Spleen (tissue), 11 donors: ENCODE measurements at regions not wholly inside any gene's neighbourhood (a gene's known extent, or its start where the extent isn't known, plus 50 kb on each side); places are given as distances from the start of the nearest gene placed in this dataset.

Source experiments
- DNase-seq: peaks from one replicate; pipeline ENCODE4 v3.0.0-alpha.2; 2020
- H3K27ac ChIP-seq, 8 donors: fragments of 200-600 bp; sonication (generic) in 7 of 8; 1 replicate in 4 of 8; 2 replicates in 4 of 8; pipeline versions ENCODE4 v1.5.0 to v1.8.0; 2016 to 2021; ENCODE audit warnings: inconsistent platforms in 4 of 8, mild to moderate bottlenecking in 4 of 8, moderate library complexity in 1 of 8
- H3K27me3 ChIP-seq, 7 donors: fragments of 200-600 bp; sonication (generic) in 6 of 7; replicated peaks in 1 of 7; 1 replicate in 4 of 7; 2 replicates in 3 of 7; pipeline versions ENCODE4 v1.5.0 to v1.8.0; 2016 to 2021; ENCODE audit warnings: inconsistent platforms in 3 of 7, mild to moderate bottlenecking in 1 of 7
- H3K36me3 ChIP-seq, 6 donors: fragments of 200-600 bp; sonication (generic) in 5 of 6; 1 replicate in 4 of 6; 2 replicates in 2 of 6; pipeline versions ENCODE4 v1.5.0 to v1.8.0; 2016 to 2021; ENCODE audit warnings: inconsistent platforms in 2 of 6
- H3K4me1 ChIP-seq, 6 donors: fragments of 200-600 bp; sonication (generic) in 5 of 6; 1 replicate in 3 of 6; 2 replicates in 3 of 6; pipeline versions ENCODE4 v1.5.0 to v1.8.0; 2016 to 2021; ENCODE audit warnings: inconsistent platforms in 3 of 6
- H3K4me3 ChIP-seq, 8 donors: fragments of 200-600 bp; sonication (generic) in 7 of 8; 1 replicate in 4 of 8; 2 replicates in 4 of 8; pipeline versions ENCODE4 v1.5.0 to v1.8.0; 2016 to 2021; ENCODE audit warnings: inconsistent platforms in 4 of 8, mild to moderate bottlenecking in 4 of 8, moderate library complexity in 2 of 8
- H3K9me3 ChIP-seq, 8 donors: fragments of 200-600 bp; sonication (generic) in 7 of 8; 1 replicate in 4 of 8; 2 replicates in 4 of 8; pipeline versions ENCODE4 v1.5.0 to v1.8.0; 2016 to 2021; ENCODE audit warnings: inconsistent platforms in 4 of 8
- POLR2A ChIP-seq, 3 donors: fragments of 450-650 bp; IDR thresholded peaks; one replicate each; pipeline ENCODE4 v1.5.1; 2017; ENCODE audit warnings: antibody characterized with exemption in 3 of 3, mild to moderate bottlenecking in 1 of 3
- POLR2AphosphoS5 ChIP-seq, 3 donors: sonication (generic); formaldehyde crosslinking; IDR thresholded peaks; one replicate each; pipeline ENCODE4 v1.5.1; 2017; ENCODE audit warnings: antibody characterized with exemption in 3 of 3
- WGBS, 5 donors: extraction: QIAGEN DNeasy Blood & Tissue Kit in 3 of 5; methylation state at CpG; one replicate each; pipeline versions ENCODE4 v1.1.5 to v1.1.7; 2013 to 2018; 5-methylcytosine and 5-hydroxymethylcytosine counted together
- intact Hi-C: fragments of 100-400 bp; cut with DNase I; formaldehyde crosslinking; loops from one replicate; pipeline ENCODE4 v1.15.0; 2023; ENCODE audit warnings: low total_unique reads
- TF ChIP-seq, protein P1 (sequence below), 11 experiments: fragments of 200-600 bp in 7 of 11; fragments of 450-650 bp in 4 of 11; sonication (generic) in 4 of 11; IDR thresholded peaks in 8 of 11; conservative IDR thresholded peaks in 3 of 11; 1 replicate in 7 of 11; 2 replicates in 4 of 11; pipeline versions ENCODE4 v1.4.0 to v1.8.0; 2016 to 2021; ENCODE audit warnings: antibody characterized with exemption in 11 of 11, inconsistent platforms in 4 of 11, mild to moderate bottlenecking in 1 of 11
- donor health status: healthy with polysubstance abuse.
- donor health status: DM: no; HTN: no; CAD: no; lungs with moderate emphysema.
- donor health status: DM: no; HTN: no; CAD: no.
- donor health status: Bipolar disorder and iron deficiency.
- donor health status: healthy.
- donor health status: DM: no; HTN: no; CAD: no.
- donor health status: DM: yes; HTN: yes; CAD: no.

DNA sequence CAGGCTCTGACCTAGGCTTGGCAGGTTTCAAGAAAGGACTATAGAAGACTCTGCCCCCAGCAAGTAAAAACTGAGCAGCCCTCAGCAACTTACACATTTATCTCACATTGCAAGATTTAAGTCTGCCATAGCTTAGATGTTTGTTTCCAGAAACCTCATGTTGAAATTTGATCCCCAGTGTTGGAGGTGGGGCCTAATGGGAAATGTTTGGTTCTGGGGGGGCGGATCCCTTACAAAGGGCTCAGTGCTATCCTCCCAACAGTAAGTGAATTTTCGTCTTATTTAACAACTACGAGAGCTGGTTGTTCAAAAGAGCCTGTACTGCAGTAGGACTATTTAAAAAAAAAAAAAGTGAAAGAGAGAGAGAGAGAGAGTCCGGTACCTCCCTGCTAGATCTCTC, 125.2 kb upstream of the PROK2 start:
- H3K36me3 ChIP-seq: no peaks in the 10 kb centered on the region
- no peak for DNase-seq

DNA sequence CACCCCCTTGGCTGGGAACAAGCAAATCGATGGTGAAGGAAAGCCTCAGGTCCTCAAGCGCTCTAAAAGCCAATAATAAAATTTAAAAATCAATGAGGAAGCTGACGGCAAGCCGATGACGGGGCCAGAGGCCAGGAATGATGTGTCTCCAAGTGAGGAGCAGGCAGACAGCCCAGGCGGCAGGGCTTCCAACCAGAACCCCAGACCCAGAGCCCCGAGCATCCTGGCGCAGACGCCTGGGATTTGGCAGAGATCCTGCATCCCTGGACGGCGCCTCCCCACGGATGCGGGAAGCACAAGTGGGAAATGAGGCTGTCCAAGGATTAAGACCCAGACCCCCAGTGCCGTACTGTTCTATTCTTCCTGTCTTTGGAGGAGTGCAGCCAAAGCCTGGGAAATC, 123.0 kb upstream of the PROK2 start:
- Histone ChIP-seq H3K27me3 (peaks cover 0 to 67% (median 5%) of the 10 kb centered on the region in 7 donors), H3K4me3 (no peak overlapping the region), H3K4me1 (peaks cover 10 to 54% (median 35%) of the 10 kb centered on the region in 6 donors), H3K9me3 (no peaks in the 10 kb centered on the region), H3K36me3 (no peaks in the 10 kb centered on the region), H3K27ac (no peak overlapping the region)
- TF ChIP-seq POLR2A (IDR thresholded peaks at IDR 0.05): no peak
- TF ChIP-seq, protein P1, sequence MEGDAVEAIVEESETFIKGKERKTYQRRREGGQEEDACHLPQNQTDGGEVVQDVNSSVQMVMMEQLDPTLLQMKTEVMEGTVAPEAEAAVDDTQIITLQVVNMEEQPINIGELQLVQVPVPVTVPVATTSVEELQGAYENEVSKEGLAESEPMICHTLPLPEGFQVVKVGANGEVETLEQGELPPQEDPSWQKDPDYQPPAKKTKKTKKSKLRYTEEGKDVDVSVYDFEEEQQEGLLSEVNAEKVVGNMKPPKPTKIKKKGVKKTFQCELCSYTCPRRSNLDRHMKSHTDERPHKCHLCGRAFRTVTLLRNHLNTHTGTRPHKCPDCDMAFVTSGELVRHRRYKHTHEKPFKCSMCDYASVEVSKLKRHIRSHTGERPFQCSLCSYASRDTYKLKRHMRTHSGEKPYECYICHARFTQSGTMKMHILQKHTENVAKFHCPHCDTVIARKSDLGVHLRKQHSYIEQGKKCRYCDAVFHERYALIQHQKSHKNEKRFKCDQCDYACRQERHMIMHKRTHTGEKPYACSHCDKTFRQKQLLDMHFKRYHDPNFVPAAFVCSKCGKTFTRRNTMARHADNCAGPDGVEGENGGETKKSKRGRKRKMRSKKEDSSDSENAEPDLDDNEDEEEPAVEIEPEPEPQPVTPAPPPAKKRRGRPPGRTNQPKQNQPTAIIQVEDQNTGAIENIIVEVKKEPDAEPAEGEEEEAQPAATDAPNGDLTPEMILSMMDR (IDR thresholded peaks at IDR 0.05 in 8 of 11, conservative IDR thresholded peaks at IDR 0.05 in 3 of 11): no peak
- no peak for TF ChIP-seq POLR2AphosphoS5 (IDR thresholded peaks at IDR 0.05)
- 79 to 86% (median 83%) methylated on average over 14 of the region's 14 CpGs for WGBS, 5 donors
- intact Hi-C loops: no loop called here
- DNase-seq: no peak

More for the DNA sequence above, 125.2 kb upstream of the PROK2 start:
- intact Hi-C loops: no loop called here
- no peaks in the 10 kb centered on the region for H3K9me3 ChIP-seq
- peaks cover 8 to 49% (median 33%) of the 10 kb centered on the region in 6 donors for H3K4me1 ChIP-seq
- WGBS, 5 donors: 82 to 90% (median 87%) methylated on average over 4 of the region's 4 CpGs
- H3K27me3 ChIP-seq: peaks cover 0 to 51% (median 5%) of the 10 kb centered on the region in 7 donors
- no peak overlapping the region for H3K27ac ChIP-seq
- H3K4me3 ChIP-seq: no peak overlapping the region
- TF ChIP-seq POLR2A (IDR thresholded peaks at IDR 0.05): no peak
- TF ChIP-seq POLR2AphosphoS5 (IDR thresholded peaks at IDR 0.05): no peak
- TF ChIP-seq, protein P1 (IDR thresholded peaks at IDR 0.05 in 8 of 11, conservative IDR thresholded peaks at IDR 0.05 in 3 of 11): no peak

DNA sequence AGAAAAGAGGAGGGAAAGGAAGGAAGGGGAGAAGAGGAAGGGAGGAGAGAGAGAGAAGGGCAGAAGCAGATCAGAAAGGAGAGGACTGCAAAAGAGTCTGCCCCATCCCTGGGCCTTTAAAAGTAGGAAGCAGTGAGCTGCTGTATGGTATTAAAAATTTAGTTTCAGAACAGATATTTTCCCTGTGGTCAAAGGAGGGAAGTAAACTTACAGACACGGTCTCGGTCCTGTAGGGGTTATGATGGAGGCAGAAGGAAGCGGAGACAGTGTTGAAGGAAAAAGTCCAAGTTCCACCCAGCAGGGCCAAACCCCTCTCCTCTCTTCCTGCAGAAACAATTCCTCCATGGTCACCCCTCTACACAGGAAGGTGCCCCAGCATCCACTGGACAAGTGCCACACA, 122.0 kb upstream of the PROK2 start:
- Histone ChIP-seq H3K27me3 (peaks cover 0 to 78% (median 5%) of the 10 kb centered on the region in 7 donors), H3K27ac (no peak overlapping the region), H3K4me1 (peaks cover 10 to 58% (median 34%) of the 10 kb centered on the region in 6 donors), H3K36me3 (no peaks in the 10 kb centered on the region), H3K9me3 (no peaks in the 10 kb centered on the region), H3K4me3 (no peak overlapping the region)
- WGBS, 5 donors: 26 to 52% (median 46%) methylated on average over 3 of the region's 3 CpGs
- TF ChIP-seq POLR2A (IDR thresholded peaks at IDR 0.05) (no peak), POLR2AphosphoS5 (IDR thresholded peaks at IDR 0.05) (no peak)
- TF ChIP-seq, protein P1 (IDR thresholded peaks at IDR 0.05 in 8 of 11, conservative IDR thresholded peaks at IDR 0.05 in 3 of 11): no peak
- no peak for DNase-seq
- intact Hi-C loops: no loop called here

DNA sequence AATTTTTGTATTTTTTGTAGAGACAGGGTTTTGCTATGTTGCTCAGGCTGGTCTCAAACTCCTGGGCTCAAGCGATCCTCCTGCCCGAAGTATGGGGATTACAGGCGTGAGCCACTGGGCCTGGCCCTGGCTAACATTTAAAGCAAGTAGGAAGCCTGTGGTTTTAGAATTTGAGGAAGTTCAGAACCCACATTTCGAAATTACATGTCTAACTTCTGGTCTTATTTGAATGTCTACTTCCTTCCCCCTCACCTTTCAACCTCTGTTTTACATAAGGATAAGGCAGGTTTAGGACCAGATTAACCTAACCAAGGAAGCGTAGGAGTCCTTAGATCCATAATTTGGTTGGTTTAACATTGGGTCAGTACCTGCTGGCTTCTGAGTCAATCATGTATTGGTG, 120.5 kb upstream of the PROK2 start:
- peak; percentile 80 for DNase-seq
- 29 to 45% (median 32%) methylated on average over 5 of the region's 5 CpGs for WGBS, 5 donors
- Histone ChIP-seq H3K4me3 (peak overlapping the region in 1 of 8 donors; percentile 29), H3K36me3 (no peaks in the 10 kb centered on the region), H3K27me3 (peaks cover 0 to 84% (median 5%) of the 10 kb centered on the region in 7 donors), H3K4me1 (peaks cover 10 to 58% (median 34%) of the 10 kb centered on the region in 6 donors), H3K9me3 (no peaks in the 10 kb centered on the region), H3K27ac (peak overlapping the region in 1 of 8 donors; percentile 22)
- TF ChIP-seq, protein P1 (IDR thresholded peaks at IDR 0.05 in 8 of 11, conservative IDR thresholded peaks at IDR 0.05 in 3 of 11): no peak
- intact Hi-C loops: no loop called here
